ENCODE measurements at regions not wholly inside any gene's neighbourhood (a gene's known extent, or its start where the extent isn't known, plus 50 kb on each side); places are given as distances from the start of the nearest gene placed in this dataset.

- no peak for DNase-seq
These were observed 193.3 kb downstream of the SLC4A3 start for GRCh38 chr2:219820767-219821166.

GRCh38 chr2:219823574-219823973, 196.1 kb downstream of the SLC4A3 start:
- in situ Hi-C loops (cut with MboI; ENCODE audit: low pct_unique_long_range_greater_than_20kb, low sequenced_read_pairs): no loop called here
- no peak for DNase-seq

More at GRCh38 chr2:219820767-219821166, 193.3 kb downstream of the SLC4A3 start:
- in situ Hi-C loops (cut with MboI; ENCODE audit: low pct_unique_long_range_greater_than_20kb, low sequenced_read_pairs): no loop called here

GRCh38 chr2:219824996-219825395, 197.6 kb downstream of the SLC4A3 start:
- in situ Hi-C loops (cut with MboI; ENCODE audit: low pct_unique_long_range_greater_than_20kb, low sequenced_read_pairs): no loop called here
- no peak for DNase-seq

- no peak for DNase-seq
- in situ Hi-C loops (cut with MboI; ENCODE audit: low pct_unique_long_range_greater_than_20kb, low sequenced_read_pairs): no loop called here
These were observed 200.7 kb downstream of the SLC4A3 start for GRCh38 chr2:219828127-219828526.

DNA sequence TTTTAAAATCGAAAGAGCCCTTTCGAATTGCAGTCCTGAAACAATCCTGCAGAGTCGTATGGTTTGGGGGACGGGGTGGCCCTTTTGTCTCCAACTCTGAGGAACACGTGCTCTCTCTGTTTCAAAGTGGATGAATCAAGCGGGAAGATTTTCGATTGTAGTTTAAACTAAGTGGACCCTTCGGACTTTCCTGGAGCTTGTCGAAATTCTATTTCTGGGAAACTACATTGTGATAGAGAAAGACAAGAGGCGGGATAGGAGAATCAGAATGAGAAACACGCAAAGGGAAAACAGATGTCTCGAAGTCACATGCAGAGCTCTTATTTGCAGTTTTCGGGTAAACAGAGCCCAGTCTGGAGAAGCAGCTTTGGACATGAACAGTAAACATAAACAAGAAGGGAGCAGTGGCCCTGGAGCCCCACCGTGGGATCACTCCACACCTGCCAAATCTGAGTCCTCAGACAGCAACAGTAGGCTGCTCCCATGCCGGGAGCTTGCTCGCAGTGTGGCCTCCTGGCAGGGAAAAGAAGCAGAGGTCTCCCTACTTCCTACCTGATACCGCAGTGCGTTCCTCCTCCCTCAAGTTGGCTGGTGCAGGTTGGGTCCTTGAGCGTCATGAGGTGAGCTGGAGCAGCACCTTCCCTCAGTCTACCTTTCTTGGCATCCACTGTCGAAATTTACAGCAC, 202.4 kb downstream of the SLC4A3 start:
- no peak for DNase-seq
- in situ Hi-C loops (cut with MboI; ENCODE audit: low pct_unique_long_range_greater_than_20kb, low sequenced_read_pairs): no loop called here

DNA sequence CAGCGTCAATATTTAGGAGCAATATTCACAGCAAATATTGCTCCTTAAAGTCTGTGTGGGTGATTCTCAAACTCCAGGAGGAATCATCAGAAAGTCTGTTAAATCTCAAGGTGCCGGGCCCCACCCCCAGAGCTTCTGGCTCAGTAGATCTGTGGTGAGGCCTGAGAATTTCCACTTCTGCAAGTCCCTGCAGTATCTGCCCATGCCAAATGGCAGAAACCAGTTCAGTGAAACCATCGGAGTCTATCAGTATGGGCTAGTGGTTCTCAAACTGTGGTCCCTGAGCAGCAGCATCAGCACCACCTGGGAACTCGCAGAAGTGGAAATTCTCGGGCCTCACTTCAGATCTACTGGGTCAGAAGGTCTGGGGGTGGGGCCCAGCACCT, 202.9 kb downstream of the SLC4A3 start:
- no peak for DNase-seq
- in situ Hi-C loops (cut with MboI; ENCODE audit: low pct_unique_long_range_greater_than_20kb, low sequenced_read_pairs): no loop called here

- DNase-seq: no peak
- in situ Hi-C loops (cut with MboI; ENCODE audit: low pct_unique_long_range_greater_than_20kb, low sequenced_read_pairs): no loop called here
These were observed 204.5 kb downstream of the SLC4A3 start for GRCh38 chr2:219831957-219832356.

DNA sequence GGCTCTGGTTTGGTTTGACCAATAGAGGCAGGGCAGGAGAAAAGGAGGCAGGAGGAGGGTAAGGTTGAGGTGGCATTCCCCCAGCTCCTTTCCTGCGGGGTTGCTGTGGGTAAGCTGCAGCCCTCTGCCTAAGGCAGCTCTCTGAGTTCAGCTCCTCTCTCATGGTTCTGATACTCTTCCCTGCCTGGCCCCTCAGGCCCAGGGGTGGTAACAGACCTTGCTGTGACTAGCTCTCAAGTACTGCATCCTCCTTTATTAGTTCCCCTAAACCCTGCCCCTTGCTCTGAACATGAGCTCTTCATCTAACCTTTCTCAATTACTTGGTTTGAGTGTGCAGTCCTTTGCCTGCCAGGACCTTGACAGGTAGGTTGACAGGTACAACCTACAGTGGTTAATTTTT, 205.5 kb downstream of the SLC4A3 start:
- in situ Hi-C loops (cut with MboI; ENCODE audit: low pct_unique_long_range_greater_than_20kb, low sequenced_read_pairs): no loop called here
- DNase-seq: no peak

GRCh38 chr2:219835493-219835892, 208.1 kb downstream of the SLC4A3 start:
- in situ Hi-C loops (cut with MboI; ENCODE audit: low pct_unique_long_range_greater_than_20kb, low sequenced_read_pairs): no loop called here
- DNase-seq: no peak

DNA sequence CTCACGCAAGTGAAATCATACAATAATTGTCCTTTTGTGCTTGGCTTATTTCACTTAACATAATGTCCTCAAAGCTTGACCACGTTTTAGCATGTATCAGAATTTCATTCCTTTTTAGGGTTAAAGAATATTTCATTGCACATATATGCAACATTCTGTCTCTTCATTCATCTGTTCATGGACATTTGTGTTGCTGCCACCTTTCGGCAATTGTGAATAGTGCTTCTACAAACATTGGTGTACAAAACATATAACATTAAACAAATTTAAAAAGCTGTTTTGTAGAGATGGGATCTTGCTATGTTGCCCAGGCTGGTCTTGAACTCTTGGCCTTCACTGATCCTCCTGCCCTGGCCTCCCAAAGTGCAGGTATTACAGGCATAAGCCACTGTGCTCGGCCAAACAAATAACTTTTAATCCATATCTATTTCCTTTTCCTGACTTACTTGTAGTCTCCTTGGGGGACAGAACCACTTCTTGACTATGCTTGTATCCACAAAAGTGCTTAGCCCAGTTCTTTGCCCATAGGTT, 209.3 kb downstream of the SLC4A3 start:
- DNase-seq: no peak
- in situ Hi-C loops (cut with MboI; ENCODE audit: low pct_unique_long_range_greater_than_20kb, low sequenced_read_pairs): no loop called here

DNA sequence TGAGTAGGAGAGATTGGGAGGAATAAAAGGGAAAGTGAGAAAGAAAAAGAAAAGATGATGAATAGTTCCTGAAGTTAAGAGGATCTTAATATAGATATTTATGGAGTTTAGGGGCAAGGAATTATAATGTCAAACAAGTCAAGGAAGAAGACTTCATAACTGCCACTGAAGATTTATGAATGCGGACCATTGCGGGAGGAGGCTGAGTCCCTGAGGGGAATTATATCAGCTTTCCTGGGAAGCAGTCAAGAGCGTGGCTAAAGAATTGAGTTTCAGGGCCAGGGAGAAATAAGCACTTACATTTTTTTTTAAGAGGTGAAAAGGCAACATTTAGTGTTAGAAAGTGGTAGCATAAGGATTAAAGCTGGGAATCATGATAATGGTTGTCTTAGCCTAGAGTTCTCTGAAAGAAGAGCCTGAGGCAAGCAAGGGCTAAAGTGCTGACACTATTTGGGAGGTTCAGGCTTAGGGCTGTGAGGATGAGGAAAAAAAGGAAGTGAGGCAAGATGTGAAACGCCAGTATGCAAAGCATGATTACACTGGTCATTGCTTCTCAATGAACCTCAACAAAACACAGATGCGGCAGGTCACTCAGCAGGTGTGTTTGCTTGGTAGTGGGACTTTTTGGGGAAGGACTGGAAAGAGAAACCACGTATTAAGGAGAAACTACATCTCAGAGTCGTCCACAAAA, 217.1 kb downstream of the SLC4A3 start:
- no peak for DNase-seq
- in situ Hi-C loops (cut with MboI; ENCODE audit: low pct_unique_long_range_greater_than_20kb, low sequenced_read_pairs): no loop called here

DNA sequence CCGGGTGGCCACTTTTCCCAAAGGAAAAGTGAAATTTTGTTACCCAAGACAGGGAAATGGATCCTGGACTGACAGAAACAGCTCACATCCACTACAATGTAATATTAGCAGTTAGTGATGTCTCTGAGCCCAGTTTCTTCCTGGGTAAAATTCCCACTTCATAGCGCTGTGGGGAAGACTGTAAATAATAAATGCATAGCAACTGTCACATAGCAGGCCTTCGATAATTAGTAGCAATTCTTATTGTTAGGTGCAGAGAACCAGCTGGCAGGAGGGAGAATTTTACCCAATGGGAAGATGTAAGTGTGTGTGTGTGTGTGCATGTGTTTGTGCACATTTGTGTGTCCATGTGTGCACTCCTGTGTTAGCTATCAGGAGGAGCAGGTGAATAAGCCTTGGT, 221.5 kb downstream of the SLC4A3 start:
- in situ Hi-C loops (cut with MboI; ENCODE audit: low pct_unique_long_range_greater_than_20kb, low sequenced_read_pairs): no loop called here
- no peak for DNase-seq

DNA sequence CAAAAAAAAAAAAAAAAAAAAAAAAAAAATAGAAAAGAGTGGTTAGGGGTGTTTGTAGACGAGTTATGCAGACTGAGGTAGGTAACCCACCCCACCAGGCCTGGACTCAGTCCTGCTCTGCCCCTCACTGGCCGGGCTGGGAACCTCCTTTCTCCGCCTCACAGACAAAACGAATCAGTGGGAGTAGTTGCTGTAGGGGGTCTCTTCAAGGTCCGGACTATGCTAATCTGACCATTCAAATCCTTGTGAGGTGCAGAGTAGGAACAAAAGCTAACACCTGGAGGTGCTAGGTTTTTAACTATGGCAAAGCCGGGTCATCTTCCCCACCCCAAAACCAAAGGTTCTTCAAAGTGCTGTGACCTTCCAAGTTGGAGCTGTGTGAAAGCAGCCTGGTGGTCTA, 223.7 kb downstream of the SLC4A3 start:
- DNase-seq: no peak

DNA sequence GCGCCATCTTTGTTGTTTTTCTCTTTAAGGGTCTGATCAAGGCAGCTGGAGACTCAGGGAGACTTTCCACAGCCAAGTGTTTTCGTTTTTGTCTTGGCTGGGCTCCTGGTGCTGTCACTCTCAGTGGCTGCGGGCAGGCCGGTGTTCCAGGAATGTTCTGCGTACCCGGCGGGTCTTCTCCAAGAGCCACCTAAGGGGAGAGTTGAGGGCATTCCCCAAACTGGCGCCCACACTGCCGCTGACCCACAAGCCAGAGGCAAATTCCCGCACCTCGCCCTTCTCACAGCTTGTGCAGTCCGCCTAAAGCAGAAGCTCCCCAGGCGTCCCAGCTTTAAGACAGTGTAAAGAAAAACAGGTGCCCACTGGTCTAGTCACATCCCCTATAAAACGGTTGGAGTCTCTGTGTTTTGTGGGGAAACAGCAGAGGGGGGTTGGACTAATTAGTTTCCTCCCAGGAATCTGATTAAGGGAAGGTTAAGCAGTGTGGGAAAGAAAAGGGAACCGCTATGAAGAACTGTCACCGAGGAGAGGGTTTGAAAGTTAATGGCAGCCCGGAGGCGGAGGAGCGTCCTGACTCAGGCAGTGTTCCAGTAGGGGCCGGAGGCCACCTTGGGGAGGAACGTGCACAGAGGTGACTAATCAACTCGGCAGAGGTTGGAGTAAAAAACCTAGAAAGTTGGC, 224.5 kb downstream of the SLC4A3 start:
- DNase-seq: no peak
- in situ Hi-C loops (cut with MboI; ENCODE audit: low pct_unique_long_range_greater_than_20kb, low sequenced_read_pairs): no loop called here

More for the DNA sequence above, 223.7 kb downstream of the SLC4A3 start:
- in situ Hi-C loops (cut with MboI; ENCODE audit: low pct_unique_long_range_greater_than_20kb, low sequenced_read_pairs): no loop called here

GRCh38 chr2:219852626-219853025, 225.2 kb downstream of the SLC4A3 start:
- in situ Hi-C loops (cut with MboI; ENCODE audit: low pct_unique_long_range_greater_than_20kb, low sequenced_read_pairs): no loop called here
- DNase-seq: no peak

- DNase-seq: no peak
- in situ Hi-C loops (cut with MboI; ENCODE audit: low pct_unique_long_range_greater_than_20kb, low sequenced_read_pairs): no loop called here
These were observed 229.2 kb downstream of the SLC4A3 start for GRCh38 chr2:219856602-219857001.

DNA sequence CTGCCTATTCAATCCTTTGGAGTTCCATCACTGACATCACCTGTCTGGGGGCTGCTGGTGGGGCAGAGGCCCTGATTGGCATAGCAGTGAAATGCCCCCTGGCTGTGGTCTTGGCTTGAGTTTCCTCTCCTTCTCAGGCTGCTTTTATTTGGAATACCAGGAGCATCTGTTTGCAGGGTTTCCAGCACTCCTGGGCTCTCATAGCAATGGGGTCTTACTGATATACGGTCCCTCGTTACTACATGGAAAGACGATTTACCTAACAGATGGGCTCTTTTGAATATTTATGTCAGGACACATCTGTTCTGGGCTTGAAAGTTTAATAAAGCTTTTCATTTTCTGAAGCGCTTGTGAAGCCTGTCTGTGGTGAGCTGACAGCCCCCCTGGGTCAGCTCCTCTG, 230.3 kb downstream of the SLC4A3 start:
- in situ Hi-C loops (cut with MboI; ENCODE audit: low pct_unique_long_range_greater_than_20kb, low sequenced_read_pairs): no loop called here
- DNase-seq: no peak

- in situ Hi-C loops (cut with MboI; ENCODE audit: low pct_unique_long_range_greater_than_20kb, low sequenced_read_pairs): no loop called here
- DNase-seq: no peak
These were observed 233.9 kb downstream of the SLC4A3 start for GRCh38 chr2:219861307-219861706.

- in situ Hi-C loops (cut with MboI; ENCODE audit: low pct_unique_long_range_greater_than_20kb, low sequenced_read_pairs): no loop called here
- no peak for DNase-seq
These were observed 236.7 kb downstream of the SLC4A3 start for GRCh38 chr2:219864154-219864553.

GRCh38 chr2:219868635-219869034, 241.2 kb downstream of the SLC4A3 start:
- DNase-seq: no peak
- in situ Hi-C loops (cut with MboI; ENCODE audit: low pct_unique_long_range_greater_than_20kb, low sequenced_read_pairs): no loop called here
